Naive thymus-derived CD4-positive, alpha-beta T cell (primary cell): ENCODE measurements at regions not wholly inside any gene's neighbourhood (a gene's known extent, or its start where the extent isn't known, plus 50 kb on each side); places are given as distances from the start of the nearest gene placed in this dataset.

ENCODE experiments used
- ATAC-seq: fragments of 150-1000 bp; cut with Tn5 transposase; 2 replicates; pipeline ENCODE4 v1.10.0; 2021; ENCODE audit warnings: mild to moderate bottlenecking, moderate library complexity
- CTCF ChIA-PET: fragments of 350-600 bp; sonication (Branson Sonifier 250); formaldehyde crosslinking; loops from one replicate; lab custom pipeline; 2021; ENCODE audit warnings: antibody characterized with exemption; lab: Charles Lee
- POLR2A ChIA-PET: fragments of 350-600 bp; sonication (Branson Sonifier 250); formaldehyde crosslinking; loops from one replicate; lab custom pipeline; 2021; ENCODE audit warnings: antibody characterized with exemption, inconsistent platforms; lab: Charles Lee
- DNase-seq, 9 donors: peaks; one replicate each; pipeline versions ENCODE4 v3.0.0 to v3.0.0-alpha.2; 2020 to 2022; ENCODE audit warnings: mixed read lengths in 1 of 9
- H3K27ac ChIP-seq: one replicate; pipeline ENCODE4 v1.7.0; 2013; ENCODE audit warnings: mild to moderate bottlenecking, low read depth, low read length, moderate library complexity
- H3K27me3 ChIP-seq, 2 donors: one replicate each; pipeline ENCODE4 v1.7.0; 2013; ENCODE audit warnings: low read length in 2 of 2, mild to moderate bottlenecking in 2 of 2, moderate library complexity in 2 of 2; ENCODE audit not compliant: control insufficient read depth in 2 of 2, insufficient read depth in 2 of 2
- H3K36me3 ChIP-seq, 3 experiments: 1 replicate in 2 of 3; 2 replicates in 1 of 3; pipeline ENCODE4 v1.7.0; 2013; ENCODE audit warnings: low read length in 3 of 3, mild to moderate bottlenecking in 3 of 3, moderate library complexity in 1 of 3; ENCODE audit not compliant: insufficient read depth in 3 of 3, control insufficient read depth in 2 of 3
- H3K4me1 ChIP-seq, 2 donors: one replicate each; pipeline ENCODE4 v1.7.0; 2013; ENCODE audit warnings: low read length in 2 of 2, mild to moderate bottlenecking in 2 of 2, moderate library complexity in 1 of 2; ENCODE audit not compliant: control insufficient read depth in 2 of 2, insufficient read depth in 2 of 2
- H3K4me3 ChIP-seq: 2 replicates; pipeline ENCODE4 v1.7.0; 2013; ENCODE audit warnings: mild to moderate bottlenecking, low read length
- H3K9me3 ChIP-seq, 3 experiments: 1 replicate in 2 of 3; 2 replicates in 1 of 3; pipeline ENCODE4 v1.7.0; 2013; ENCODE audit warnings: low read length in 3 of 3; ENCODE audit not compliant: control insufficient read depth in 2 of 3
- H3K27ac Mint-ChIP-seq, 9 donors: one replicate each; pipeline ENCODE4 v1.8.0; 2020 to 2022; ENCODE audit warnings: mixed read lengths in 9 of 9, mild to moderate bottlenecking in 8 of 9, moderate library complexity in 5 of 9, inconsistent platforms in 2 of 9
- H3K27me3 Mint-ChIP-seq, 5 donors: one replicate each; pipeline ENCODE4 v1.8.0; 2021 to 2022; ENCODE audit warnings: mixed read lengths in 5 of 5, mild to moderate bottlenecking in 1 of 5
- H3K36me3 Mint-ChIP-seq, 5 donors: one replicate each; pipeline ENCODE4 v1.8.0; 2020 to 2022; ENCODE audit warnings: mixed read lengths in 5 of 5, mild to moderate bottlenecking in 3 of 5, inconsistent platforms in 1 of 5
- H3K4me1 Mint-ChIP-seq, 7 donors: one replicate each; pipeline ENCODE4 v1.8.0; 2020 to 2022; ENCODE audit warnings: mixed read lengths in 7 of 7, mild to moderate bottlenecking in 3 of 7, inconsistent platforms in 1 of 7
- H3K4me3 Mint-ChIP-seq, 10 donors: one replicate each; pipeline ENCODE4 v1.8.0; 2020 to 2022; ENCODE audit warnings: mild to moderate bottlenecking in 10 of 10, mixed read lengths in 10 of 10, moderate library complexity in 6 of 10, inconsistent platforms in 2 of 10
- H3K9me3 Mint-ChIP-seq, 11 donors: one replicate each; pipeline ENCODE4 v1.8.0; 2020 to 2022; ENCODE audit warnings: mixed read lengths in 11 of 11, mild to moderate bottlenecking in 4 of 11, inconsistent platforms in 1 of 11, moderate library complexity in 1 of 11
- intact Hi-C, 2 donors: fragments of 100-400 bp; cut with micrococcal nuclease; formaldehyde crosslinking; loops; one replicate each; pipeline ENCODE4 v1.15.1; 2023

DNA sequence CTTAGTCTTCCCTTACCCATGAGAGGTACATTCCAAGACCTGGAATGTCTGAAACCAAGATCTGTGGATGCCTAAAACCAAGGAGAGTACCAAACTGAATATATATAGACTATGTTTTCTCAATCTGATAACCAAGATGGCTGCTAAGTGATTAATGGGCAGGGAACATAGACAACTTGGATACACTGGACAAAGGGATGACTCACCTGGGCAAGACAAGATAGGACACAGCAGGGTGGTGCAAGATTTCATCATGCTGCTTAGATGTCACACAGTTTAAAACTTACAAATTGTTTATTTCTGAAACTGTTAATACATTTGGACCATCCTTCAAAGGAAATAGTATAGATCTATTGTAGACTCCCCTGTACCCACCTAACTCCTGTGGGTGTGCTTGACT lies 130.9 kb downstream of the HTR1A start:
- no peaks in the 10 kb centered on the region for H3K9me3 ChIP-seq
- no peaks in the 10 kb centered on the region for H3K27me3 ChIP-seq
- ChIA-PET POLR2A (no interaction called here), CTCF (no interaction called here)
- no peaks in the 10 kb centered on the region for H3K4me1 ChIP-seq
- Mint-ChIP-seq H3K9me3 (peaks cover 0 to 26% (median 3%) of the 10 kb centered on the region in 11 donors), H3K27me3 (no peaks in the 10 kb centered on the region), H3K4me3 (no peak overlapping the region), H3K36me3 (no peaks in the 10 kb centered on the region), H3K4me1 (no peaks in the 10 kb centered on the region), H3K27ac (no peak overlapping the region)
- no peaks in the 10 kb centered on the region for H3K36me3 ChIP-seq
- H3K27ac ChIP-seq = no peak overlapping the region
- intact Hi-C loops = no loop called here
- no peak for ATAC-seq
- no peak for DNase-seq
- H3K4me3 ChIP-seq = no peak overlapping the region

DNA sequence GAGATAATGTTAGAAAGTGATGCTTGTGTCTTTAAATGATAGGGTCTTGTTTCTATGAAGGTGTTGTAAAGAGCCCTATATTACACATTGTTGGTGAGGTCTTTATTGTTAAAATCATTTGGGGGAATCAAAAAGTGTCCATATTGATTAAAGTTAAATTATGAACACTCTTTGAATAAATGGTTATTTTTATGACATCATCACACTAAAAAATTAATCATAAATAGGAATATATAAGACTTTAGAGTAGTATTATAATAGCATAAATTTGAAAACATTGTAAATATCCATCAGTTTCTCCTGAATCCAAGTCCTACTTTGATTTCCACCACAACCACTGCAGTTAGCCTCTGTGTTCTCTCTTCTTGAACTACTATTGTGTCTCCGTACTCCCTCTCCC lies 136.3 kb downstream of the HTR1A start:
- Mint-ChIP-seq H3K4me3 (no peak overlapping the region), H3K27ac (no peak overlapping the region), H3K27me3 (no peaks in the 10 kb centered on the region), H3K4me1 (peaks cover 0 to 1% (median 0%) of the 10 kb centered on the region in 7 donors), H3K9me3 (peaks cover 0 to 23% (median 3%) of the 10 kb centered on the region in 11 donors), H3K36me3 (no peaks in the 10 kb centered on the region)
- H3K36me3 ChIP-seq = no peaks in the 10 kb centered on the region
- H3K4me3 ChIP-seq = no peak overlapping the region
- intact Hi-C loops = no loop called here
- no peak for DNase-seq
- no peaks in the 10 kb centered on the region for H3K27me3 ChIP-seq
- POLR2A ChIA-PET = no interaction called here
- H3K9me3 ChIP-seq = no peaks in the 10 kb centered on the region
- no peak for ATAC-seq
- CTCF ChIA-PET = no interaction called here
- no peaks in the 10 kb centered on the region for H3K4me1 ChIP-seq
- H3K27ac ChIP-seq = no peak overlapping the region

DNA sequence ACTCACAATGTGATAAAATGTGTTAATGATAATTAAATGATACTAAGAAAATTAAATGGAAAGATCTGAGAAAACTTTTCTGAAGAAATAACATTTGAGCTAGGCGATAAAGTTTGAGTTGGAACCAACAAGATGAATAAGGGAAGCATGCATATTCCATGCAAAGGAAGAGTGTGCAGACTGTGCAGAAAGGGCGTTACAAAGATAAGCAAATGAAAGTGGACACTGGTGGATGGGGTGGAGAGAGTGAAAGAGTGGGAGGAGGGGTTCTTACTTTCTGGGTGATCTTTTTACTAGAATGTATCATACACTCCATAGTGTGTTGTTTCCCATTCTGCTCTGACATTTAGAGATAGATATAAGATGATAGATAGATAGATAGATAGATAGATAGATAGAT lies 138.7 kb downstream of the HTR1A start:
- H3K4me1 Mint-ChIP-seq = peaks cover 0 to 1% (median 0%) of the 10 kb centered on the region in 7 donors
- H3K27me3 ChIP-seq = no peaks in the 10 kb centered on the region
- H3K9me3 ChIP-seq = no peaks in the 10 kb centered on the region
- no peak for ATAC-seq
- ChIA-PET POLR2A (no interaction called here), CTCF (no interaction called here)
- H3K4me3 ChIP-seq = no peak overlapping the region
- no peaks in the 10 kb centered on the region for H3K36me3 Mint-ChIP-seq
- peaks cover 0 to 13% (median 4%) of the 10 kb centered on the region in 11 donors for H3K9me3 Mint-ChIP-seq
- no peak overlapping the region for H3K4me3 Mint-ChIP-seq
- no peak overlapping the region for H3K27ac ChIP-seq
- no peaks in the 10 kb centered on the region for H3K27me3 Mint-ChIP-seq
- intact Hi-C loops = no loop called here
- no peak overlapping the region for H3K27ac Mint-ChIP-seq
- H3K4me1 ChIP-seq = no peaks in the 10 kb centered on the region
- no peak for DNase-seq
- H3K36me3 ChIP-seq = no peaks in the 10 kb centered on the region

DNA sequence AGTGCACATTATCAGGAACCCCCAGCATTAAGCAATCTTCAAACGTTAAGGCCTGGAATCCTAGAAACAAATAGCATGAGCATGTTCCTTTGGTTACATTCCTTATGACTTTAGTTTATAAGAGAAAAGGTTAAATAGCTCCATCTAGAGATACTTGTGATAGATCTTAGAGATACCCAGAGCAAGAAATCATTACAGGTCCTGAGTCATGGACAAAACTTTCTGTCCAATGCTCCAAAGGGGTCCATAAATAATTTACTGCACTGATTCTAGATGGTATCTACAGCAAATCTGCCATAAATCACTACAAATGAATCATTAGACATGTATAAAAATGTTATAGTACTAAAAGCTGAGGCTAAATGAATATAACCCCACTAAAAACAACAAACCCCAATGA lies 139.6 kb downstream of the HTR1A start:
- DNase-seq (no peak), ATAC-seq (no peak)
- no peaks in the 10 kb centered on the region for H3K27me3 ChIP-seq
- Mint-ChIP-seq H3K4me1 (peaks cover 0 to 1% (median 0%) of the 10 kb centered on the region in 7 donors), H3K36me3 (no peaks in the 10 kb centered on the region), H3K9me3 (peaks cover 0 to 15% (median 4%) of the 10 kb centered on the region in 11 donors), H3K27ac (no peak overlapping the region), H3K27me3 (no peaks in the 10 kb centered on the region), H3K4me3 (no peak overlapping the region)
- CTCF ChIA-PET = no interaction called here
- POLR2A ChIA-PET = no interaction called here
- H3K9me3 ChIP-seq = no peaks in the 10 kb centered on the region
- H3K36me3 ChIP-seq = no peaks in the 10 kb centered on the region
- intact Hi-C loops = no loop called here
- no peak overlapping the region for H3K27ac ChIP-seq
- no peaks in the 10 kb centered on the region for H3K4me1 ChIP-seq
- no peak overlapping the region for H3K4me3 ChIP-seq

DNA sequence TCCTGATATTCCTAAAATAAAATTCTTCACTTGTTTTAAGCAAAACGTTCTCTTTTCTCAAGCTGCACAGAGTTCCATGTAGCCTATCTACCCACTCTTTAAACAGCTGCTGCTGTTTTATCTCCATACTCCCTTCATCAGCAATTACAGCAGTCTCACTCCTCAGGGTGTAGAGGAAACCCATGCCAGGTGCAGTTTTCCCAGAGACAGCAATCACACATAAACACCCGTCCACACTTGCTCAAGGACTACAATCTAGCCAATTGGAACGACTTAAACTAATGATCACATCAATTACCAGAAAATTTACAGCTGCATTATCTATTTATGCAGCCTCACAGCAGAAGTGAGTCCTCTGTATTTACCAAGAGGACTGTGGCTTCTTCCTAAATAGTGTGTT lies 141.7 kb downstream of the HTR1A start:
- Histone ChIP-seq H3K27me3 (no peaks in the 10 kb centered on the region), H3K4me1 (no peaks in the 10 kb centered on the region), H3K36me3 (no peaks in the 10 kb centered on the region), H3K4me3 (no peak overlapping the region), H3K27ac (no peak overlapping the region), H3K9me3 (no peaks in the 10 kb centered on the region)
- H3K4me3 Mint-ChIP-seq = no peak overlapping the region
- H3K36me3 Mint-ChIP-seq = peaks cover 0 to 6% (median 0%) of the 10 kb centered on the region in 5 donors
- intact Hi-C loops = no loop called here
- H3K27ac Mint-ChIP-seq = no peak overlapping the region
- ChIA-PET POLR2A (no interaction called here), CTCF (no interaction called here)
- peaks cover 0 to 16% (median 6%) of the 10 kb centered on the region in 11 donors for H3K9me3 Mint-ChIP-seq
- H3K4me1 Mint-ChIP-seq = peaks cover 0 to under 1% (median 0%) of the 10 kb centered on the region in 7 donors
- ATAC-seq = no peak
- H3K27me3 Mint-ChIP-seq = no peaks in the 10 kb centered on the region
- no peak for DNase-seq

DNA sequence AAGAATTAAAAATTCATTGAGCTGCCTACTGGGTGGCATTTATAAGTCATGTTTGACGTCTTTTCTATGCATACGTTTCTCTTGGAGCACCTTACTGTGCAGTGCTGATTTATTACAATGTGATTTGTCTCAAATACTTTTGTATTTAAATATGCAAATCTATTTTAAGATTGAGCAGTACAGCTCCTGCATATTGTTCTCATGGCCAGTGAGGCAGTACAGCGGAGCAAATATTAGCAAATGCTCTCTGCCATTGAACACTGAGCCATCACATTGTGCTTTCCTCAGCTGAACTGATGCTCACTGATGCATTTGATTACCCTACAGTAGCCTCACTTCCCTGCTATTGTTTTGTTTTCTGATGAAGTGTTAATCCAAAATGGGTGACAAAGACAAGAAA lies 149.6 kb downstream of the HTR1A start:
- Histone ChIP-seq H3K4me3 (no peak overlapping the region), H3K4me1 (no peaks in the 10 kb centered on the region), H3K27ac (no peak overlapping the region), H3K27me3 (no peaks in the 10 kb centered on the region), H3K9me3 (peaks cover 0 to 11% (median 0%) of the 10 kb centered on the region in 3 experiments), H3K36me3 (no peaks in the 10 kb centered on the region)
- intact Hi-C loops = no loop called here
- DNase-seq (no peak), ATAC-seq (no peak)
- no peak overlapping the region for H3K4me3 Mint-ChIP-seq
- H3K27me3 Mint-ChIP-seq = no peaks in the 10 kb centered on the region
- H3K9me3 Mint-ChIP-seq = peaks cover 6 to 25% (median 13%) of the 10 kb centered on the region in 11 donors
- POLR2A ChIA-PET = no interaction called here
- no peaks in the 10 kb centered on the region for H3K4me1 Mint-ChIP-seq
- CTCF ChIA-PET = no interaction called here
- peaks cover 0 to 13% (median 0%) of the 10 kb centered on the region in 5 donors for H3K36me3 Mint-ChIP-seq
- no peak overlapping the region for H3K27ac Mint-ChIP-seq

DNA sequence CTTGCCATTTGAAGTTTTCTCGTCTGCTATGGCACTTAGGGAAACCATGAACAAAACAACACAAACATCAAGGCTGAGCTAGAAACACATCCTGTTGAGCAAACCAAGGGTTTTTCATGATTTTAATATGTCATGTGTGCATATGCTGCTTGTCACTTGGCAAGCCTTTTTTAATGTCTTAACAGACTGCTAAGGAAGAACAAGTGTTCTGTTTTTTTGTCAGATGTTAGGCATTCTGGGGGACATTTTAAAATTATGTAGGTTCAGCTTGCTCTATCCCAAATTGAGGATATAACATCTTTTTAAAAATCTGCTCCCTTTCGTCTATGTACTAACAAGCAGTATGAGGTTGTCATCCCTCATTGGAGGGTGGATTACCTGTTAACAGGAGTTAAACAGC lies 150.3 kb downstream of the HTR1A start:
- ATAC-seq = no peak

More for the DNA sequence above, 150.3 kb downstream of the HTR1A start:
- peaks cover 0 to 13% (median 0%) of the 10 kb centered on the region in 5 donors for H3K36me3 Mint-ChIP-seq
- DNase-seq = no peak
- no peaks in the 10 kb centered on the region for H3K27me3 Mint-ChIP-seq
- H3K4me1 ChIP-seq = no peaks in the 10 kb centered on the region
- H3K27ac ChIP-seq = no peak overlapping the region
- H3K27me3 ChIP-seq = no peaks in the 10 kb centered on the region
- ChIA-PET POLR2A (no interaction called here), CTCF (no interaction called here)
- H3K4me3 ChIP-seq = no peak overlapping the region
- H3K36me3 ChIP-seq = no peaks in the 10 kb centered on the region
- no peak overlapping the region for H3K27ac Mint-ChIP-seq
- intact Hi-C loops = no loop called here
- H3K4me1 Mint-ChIP-seq = no peaks in the 10 kb centered on the region
- no peak overlapping the region for H3K4me3 Mint-ChIP-seq
- H3K9me3 Mint-ChIP-seq = peaks cover 6 to 25% (median 13%) of the 10 kb centered on the region in 11 donors
- H3K9me3 ChIP-seq = peaks cover 0 to 11% (median 0%) of the 10 kb centered on the region in 3 experiments
